HepG2 (cell line): ENCODE measurements at regions not wholly inside any gene's neighbourhood (a gene's known extent, or its start where the extent isn't known, plus 50 kb on each side); places are given as distances from the start of the nearest gene placed in this dataset.

ENCODE experiments used
- HHEX ChIP-seq: IDR thresholded peaks from 2 replicates; pipeline ENCODE4 v1.6.1; 2016; ENCODE audit warnings: control low read depth
- MAFG ChIP-seq: sonication (generic); formaldehyde crosslinking; IDR thresholded peaks from 2 replicates; pipeline ENCODE4 v1.5.1; 2020; ENCODE audit warnings: mild to moderate bottlenecking, missing genetic modification reagents
- ZC3H4 ChIP-seq: sonication (generic); formaldehyde crosslinking; IDR thresholded peaks from 2 replicates; pipeline ENCODE4 v1.4.0; 2020; ENCODE audit warnings: missing genetic modification reagents, borderline replicate concordance
- TF ChIP-seq, protein P1 (sequence below), 2 experiments: sonication (generic) in 1 of 2; formaldehyde crosslinking in 1 of 2; IDR thresholded peaks; 2 replicates each; pipeline versions ENCODE4 v1.5.1 to v1.6.1; 2011 to 2020; ENCODE audit warnings: borderline replicate concordance in 1 of 2, low read depth in 1 of 2, low read length in 1 of 2, mild to moderate bottlenecking in 1 of 2, missing genetic modification reagents in 1 of 2, moderate library complexity in 1 of 2
- TF ChIP-seq, protein P2 (sequence below): sonication (generic); formaldehyde crosslinking; IDR thresholded peaks from 2 replicates; pipeline ENCODE4 v1.9.0; 2021; ENCODE audit warnings: missing genetic modification reagents, borderline replicate concordance
- TF ChIP-seq, protein P3 (sequence below): sonication (generic); formaldehyde crosslinking; IDR thresholded peaks from 2 replicates; pipeline ENCODE4 v1.4.0; 2020; ENCODE audit warnings: missing genetic modification reagents

DNA sequence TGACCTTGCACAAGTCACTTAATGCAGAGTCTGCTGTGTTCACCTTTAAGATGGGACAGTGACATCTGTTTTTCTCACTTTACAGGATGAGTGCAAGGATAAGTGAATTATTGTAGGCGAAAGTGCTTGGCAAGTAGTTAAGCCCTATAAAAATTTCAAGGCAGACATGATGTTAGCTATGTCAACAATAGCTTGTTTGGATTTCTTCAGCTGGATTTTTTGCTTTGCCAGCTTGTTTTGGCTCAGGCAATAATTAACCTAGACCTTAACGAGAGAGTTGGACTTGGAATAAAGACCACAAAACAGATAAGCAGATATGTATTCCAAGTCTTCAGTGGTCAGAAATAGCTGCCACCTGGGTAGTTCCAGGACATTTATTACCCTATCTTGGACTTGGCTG, 255.2 kb downstream of the ARL4A start:
- TF ChIP-seq, protein P1, sequence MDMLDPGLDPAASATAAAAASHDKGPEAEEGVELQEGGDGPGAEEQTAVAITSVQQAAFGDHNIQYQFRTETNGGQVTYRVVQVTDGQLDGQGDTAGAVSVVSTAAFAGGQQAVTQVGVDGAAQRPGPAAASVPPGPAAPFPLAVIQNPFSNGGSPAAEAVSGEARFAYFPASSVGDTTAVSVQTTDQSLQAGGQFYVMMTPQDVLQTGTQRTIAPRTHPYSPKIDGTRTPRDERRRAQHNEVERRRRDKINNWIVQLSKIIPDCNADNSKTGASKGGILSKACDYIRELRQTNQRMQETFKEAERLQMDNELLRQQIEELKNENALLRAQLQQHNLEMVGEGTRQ (IDR thresholded peaks at IDR 0.05; ENCODE audit: low read depth, low read length): no peak
- TF ChIP-seq, protein P1 (CRISPR knock-in tag; IDR thresholded peaks at IDR 0.05; ENCODE audit: borderline replicate concordance): no peak
- TF ChIP-seq MAFG (CRISPR knock-in tag) (no peak), ZC3H4 (CRISPR knock-in tag) (no peak), HHEX (CRISPR knock-in tag) (0 out of 2 replicates have a peak, but pooled peaks have one; percentile 29)
- TF ChIP-seq, protein P2, sequence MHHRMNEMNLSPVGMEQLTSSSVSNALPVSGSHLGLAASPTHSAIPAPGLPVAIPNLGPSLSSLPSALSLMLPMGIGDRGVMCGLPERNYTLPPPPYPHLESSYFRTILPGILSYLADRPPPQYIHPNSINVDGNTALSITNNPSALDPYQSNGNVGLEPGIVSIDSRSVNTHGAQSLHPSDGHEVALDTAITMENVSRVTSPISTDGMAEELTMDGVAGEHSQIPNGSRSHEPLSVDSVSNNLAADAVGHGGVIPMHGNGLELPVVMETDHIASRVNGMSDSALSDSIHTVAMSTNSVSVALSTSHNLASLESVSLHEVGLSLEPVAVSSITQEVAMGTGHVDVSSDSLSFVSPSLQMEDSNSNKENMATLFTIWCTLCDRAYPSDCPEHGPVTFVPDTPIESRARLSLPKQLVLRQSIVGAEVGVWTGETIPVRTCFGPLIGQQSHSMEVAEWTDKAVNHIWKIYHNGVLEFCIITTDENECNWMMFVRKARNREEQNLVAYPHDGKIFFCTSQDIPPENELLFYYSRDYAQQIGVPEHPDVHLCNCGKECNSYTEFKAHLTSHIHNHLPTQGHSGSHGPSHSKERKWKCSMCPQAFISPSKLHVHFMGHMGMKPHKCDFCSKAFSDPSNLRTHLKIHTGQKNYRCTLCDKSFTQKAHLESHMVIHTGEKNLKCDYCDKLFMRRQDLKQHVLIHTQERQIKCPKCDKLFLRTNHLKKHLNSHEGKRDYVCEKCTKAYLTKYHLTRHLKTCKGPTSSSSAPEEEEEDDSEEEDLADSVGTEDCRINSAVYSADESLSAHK: no peak
- TF ChIP-seq, protein P3, sequence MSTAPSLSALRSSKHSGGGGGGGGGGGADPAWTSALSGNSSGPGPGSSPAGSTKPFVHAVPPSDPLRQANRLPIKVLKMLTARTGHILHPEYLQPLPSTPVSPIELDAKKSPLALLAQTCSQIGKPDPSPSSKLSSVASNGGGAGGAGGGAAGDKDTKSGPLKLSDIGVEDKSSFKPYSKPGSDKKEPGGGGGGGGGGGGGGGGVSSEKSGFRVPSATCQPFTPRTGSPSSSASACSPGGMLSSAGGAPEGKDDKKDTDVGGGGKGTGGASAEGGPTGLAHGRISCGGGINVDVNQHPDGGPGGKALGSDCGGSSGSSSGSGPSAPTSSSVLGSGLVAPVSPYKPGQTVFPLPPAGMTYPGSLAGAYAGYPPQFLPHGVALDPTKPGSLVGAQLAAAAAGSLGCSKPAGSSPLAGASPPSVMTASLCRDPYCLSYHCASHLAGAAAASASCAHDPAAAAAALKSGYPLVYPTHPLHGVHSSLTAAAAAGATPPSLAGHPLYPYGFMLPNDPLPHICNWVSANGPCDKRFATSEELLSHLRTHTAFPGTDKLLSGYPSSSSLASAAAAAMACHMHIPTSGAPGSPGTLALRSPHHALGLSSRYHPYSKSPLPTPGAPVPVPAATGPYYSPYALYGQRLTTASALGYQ (CRISPR knock-in tag): peak; percentile 89
